ENCODE measurements at regions not wholly inside any gene's neighbourhood (a gene's known extent, or its start where the extent isn't known, plus 50 kb on each side); places are given as distances from the start of the nearest gene placed in this dataset.

DNA sequence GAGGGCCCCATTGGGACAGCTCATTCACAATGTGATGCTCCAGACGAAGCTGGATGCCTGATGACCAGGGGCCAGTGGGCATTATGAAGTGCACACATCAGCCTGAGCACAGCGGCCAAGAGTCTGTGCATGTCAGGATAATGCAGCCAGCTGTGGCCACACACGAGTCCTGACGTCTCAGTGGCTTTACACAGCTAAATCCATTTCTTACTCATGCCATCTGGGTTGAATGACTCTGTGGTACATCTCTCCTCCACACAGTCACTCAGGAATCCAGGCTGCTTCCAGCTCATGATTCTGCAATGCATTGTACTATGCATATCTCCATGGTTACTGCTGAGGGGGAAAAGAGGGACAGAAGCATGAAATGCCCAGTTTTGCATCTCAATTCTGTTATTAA lies 123.6 kb downstream of the PRLHR start:
- peaks cover 0 to 4% of the 10 kb centered on the region in 2 donors for H3K27me3 ChIP-seq (ENCODE audit: control insufficient read depth in 2 of 2, insufficient read depth in 2 of 2, low read length in 2 of 2)

DNA sequence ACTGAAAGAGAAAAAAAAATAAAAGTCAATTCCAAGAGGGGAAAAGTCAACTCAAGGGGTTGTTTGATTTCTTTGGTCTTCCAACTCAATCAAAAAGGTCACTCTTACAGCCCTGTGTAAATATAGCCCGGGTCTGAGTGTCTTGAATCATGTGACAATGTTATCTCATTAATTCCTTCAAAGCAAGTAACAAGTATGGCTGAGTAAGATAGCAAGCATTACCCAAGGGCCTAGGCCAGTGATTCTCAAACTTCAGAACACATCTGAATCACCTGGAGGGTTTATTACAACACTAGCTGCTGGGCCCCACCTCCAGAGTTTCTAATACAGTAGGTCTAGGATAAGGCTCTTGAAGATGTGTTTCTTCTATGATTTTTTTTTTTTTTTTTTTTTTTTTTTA lies 125.0 kb downstream of the PRLHR start:
- Histone ChIP-seq H3K36me3 (ENCODE audit: control insufficient read depth in 2 of 2, insufficient read depth in 2 of 2, low read length in 2 of 2) (no peaks in the 10 kb centered on the region), H3K27me3 (ENCODE audit: control insufficient read depth in 2 of 2, insufficient read depth in 2 of 2, low read length in 2 of 2) (peaks cover 0 to 14% of the 10 kb centered on the region in 2 donors), H3K27ac (ENCODE audit: low read depth in 2 of 2, low read length in 2 of 2) (no peak overlapping the region), H3K4me1 (ENCODE audit: control insufficient read depth in 2 of 2, insufficient read depth in 2 of 2, low read length in 2 of 2) (no peaks in the 10 kb centered on the region), H3K9ac (ENCODE audit: low read depth in 1 of 2, low read length in 2 of 2) (no peak overlapping the region), H3K9me3 (ENCODE audit: control insufficient read depth in 2 of 2, low read length in 2 of 2) (peaks cover 0 to 4% of the 10 kb centered on the region in 2 donors), H3K4me3 (ENCODE audit: low read length in 2 of 2) (no peak overlapping the region)

More for the DNA sequence above, 123.6 kb downstream of the PRLHR start:
- Histone ChIP-seq H3K9me3 (ENCODE audit: control insufficient read depth in 2 of 2, low read length in 2 of 2) (peaks cover 0 to 4% of the 10 kb centered on the region in 2 donors), H3K9ac (ENCODE audit: low read depth in 1 of 2, low read length in 2 of 2) (no peak overlapping the region), H3K4me1 (ENCODE audit: control insufficient read depth in 2 of 2, insufficient read depth in 2 of 2, low read length in 2 of 2) (no peaks in the 10 kb centered on the region), H3K4me3 (ENCODE audit: low read length in 2 of 2) (no peak overlapping the region), H3K36me3 (ENCODE audit: control insufficient read depth in 2 of 2, insufficient read depth in 2 of 2, low read length in 2 of 2) (no peaks in the 10 kb centered on the region), H3K27ac (ENCODE audit: low read depth in 2 of 2, low read length in 2 of 2) (no peak overlapping the region)

DNA sequence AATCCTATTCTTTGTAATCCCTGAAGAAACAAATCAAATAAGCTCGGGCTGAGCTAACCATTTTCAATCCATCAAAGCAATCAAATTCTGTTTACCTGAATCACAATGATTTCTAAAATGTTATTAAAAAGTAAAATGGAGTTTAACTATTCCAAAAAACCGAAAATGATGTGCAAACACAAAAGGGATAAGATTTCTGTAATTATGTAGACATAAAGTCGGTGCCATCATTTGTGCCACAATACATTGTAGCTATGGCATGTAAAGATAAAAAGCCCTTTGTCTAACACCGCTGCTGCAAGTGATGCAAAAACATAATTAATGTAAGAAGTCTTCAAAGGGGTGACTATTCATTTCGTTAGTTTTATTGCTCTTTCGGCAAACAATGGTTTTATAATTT lies 125.1 kb upstream of the FAM204A start:
- Histone ChIP-seq H3K9ac (ENCODE audit: low read depth in 1 of 2, low read length in 2 of 2) (no peak overlapping the region), H3K4me1 (ENCODE audit: control insufficient read depth in 2 of 2, insufficient read depth in 2 of 2, low read length in 2 of 2) (no peaks in the 10 kb centered on the region), H3K36me3 (ENCODE audit: control insufficient read depth in 2 of 2, insufficient read depth in 2 of 2, low read length in 2 of 2) (no peaks in the 10 kb centered on the region), H3K27ac (ENCODE audit: low read depth in 2 of 2, low read length in 2 of 2) (no peak overlapping the region), H3K4me3 (ENCODE audit: low read length in 2 of 2) (no peak overlapping the region), H3K9me3 (ENCODE audit: control insufficient read depth in 2 of 2, low read length in 2 of 2) (peaks cover 0 to 4% of the 10 kb centered on the region in 2 donors), H3K27me3 (ENCODE audit: control insufficient read depth in 2 of 2, insufficient read depth in 2 of 2, low read length in 2 of 2) (peaks cover 2 to 17% of the 10 kb centered on the region in 2 donors)

DNA sequence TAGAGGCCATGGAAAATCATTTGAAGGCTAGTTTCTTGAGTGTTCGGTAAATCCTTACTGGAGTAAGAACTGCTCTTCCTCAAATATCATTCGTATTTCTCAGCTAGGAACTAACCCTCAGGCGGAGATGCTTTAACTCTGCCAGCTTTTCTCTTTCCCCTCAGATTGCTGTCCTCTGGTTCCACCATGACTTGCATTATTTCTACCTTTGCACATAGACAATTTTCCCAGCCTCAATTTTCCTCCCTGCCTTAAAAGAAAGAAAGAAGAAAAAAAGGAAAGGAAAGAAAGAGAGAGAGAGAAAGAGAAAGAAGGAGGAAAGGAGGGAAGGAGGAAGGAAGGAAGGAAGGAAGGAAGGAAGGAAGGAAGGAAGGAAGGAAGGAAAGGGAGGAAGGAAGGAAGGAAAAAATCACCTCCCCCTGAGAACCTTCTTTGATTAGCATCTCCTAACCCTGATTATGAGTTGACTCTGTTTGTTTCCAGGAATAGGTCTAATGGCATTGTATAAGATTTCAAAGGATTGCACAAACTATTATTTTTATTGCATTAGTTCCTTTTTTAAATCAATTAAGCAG lies 123.3 kb upstream of the FAM204A start:
- Histone ChIP-seq H3K27me3 (ENCODE audit: control insufficient read depth in 2 of 2, insufficient read depth in 2 of 2, low read length in 2 of 2) (peaks cover 2 to 17% of the 10 kb centered on the region in 2 donors), H3K9ac (ENCODE audit: low read depth in 1 of 2, low read length in 2 of 2) (no peak overlapping the region), H3K36me3 (ENCODE audit: control insufficient read depth in 2 of 2, insufficient read depth in 2 of 2, low read length in 2 of 2) (no peaks in the 10 kb centered on the region), H3K27ac (ENCODE audit: low read depth in 2 of 2, low read length in 2 of 2) (no peak overlapping the region), H3K4me3 (ENCODE audit: low read length in 2 of 2) (no peak overlapping the region), H3K9me3 (ENCODE audit: control insufficient read depth in 2 of 2, low read length in 2 of 2) (no peaks in the 10 kb centered on the region), H3K4me1 (ENCODE audit: control insufficient read depth in 2 of 2, insufficient read depth in 2 of 2, low read length in 2 of 2) (no peaks in the 10 kb centered on the region)

DNA sequence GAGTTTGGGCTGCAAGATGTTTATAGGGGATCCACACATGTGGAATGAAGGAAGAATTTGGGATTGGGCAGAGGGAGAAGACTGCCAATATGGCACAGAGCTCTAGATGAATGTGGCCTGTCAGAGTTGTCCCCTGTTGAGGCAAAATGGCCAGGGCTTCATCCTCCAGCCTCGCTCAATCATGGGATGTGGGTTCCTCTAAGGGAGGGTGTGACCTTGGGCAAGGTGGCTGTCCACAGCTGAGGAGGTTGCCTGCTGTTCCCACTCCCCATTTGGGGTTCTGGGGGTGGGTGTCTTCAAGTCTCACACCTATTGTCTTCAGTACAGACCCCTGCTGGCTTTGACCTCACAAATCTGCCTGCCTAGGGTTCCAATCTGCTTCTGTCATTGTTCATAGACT lies 121.6 kb upstream of the FAM204A start:
- H3K4me1 ChIP-seq (ENCODE audit: control insufficient read depth in 2 of 2, insufficient read depth in 2 of 2, low read length in 2 of 2), result peaks cover 0 to 9% of the 10 kb centered on the region in 2 donors
- H3K27me3 ChIP-seq (ENCODE audit: control insufficient read depth in 2 of 2, insufficient read depth in 2 of 2, low read length in 2 of 2), result peaks cover 2 to 13% of the 10 kb centered on the region in 2 donors
- no peaks in the 10 kb centered on the region for H3K9me3 ChIP-seq (ENCODE audit: control insufficient read depth in 2 of 2, low read length in 2 of 2)
- H3K4me3 ChIP-seq (ENCODE audit: low read length in 2 of 2), result no peak overlapping the region
- no peaks in the 10 kb centered on the region for H3K36me3 ChIP-seq (ENCODE audit: control insufficient read depth in 2 of 2, insufficient read depth in 2 of 2, low read length in 2 of 2)
- no peak overlapping the region for H3K9ac ChIP-seq (ENCODE audit: low read depth in 1 of 2, low read length in 2 of 2)
- H3K27ac ChIP-seq (ENCODE audit: low read depth in 2 of 2, low read length in 2 of 2), result no peak overlapping the region

DNA sequence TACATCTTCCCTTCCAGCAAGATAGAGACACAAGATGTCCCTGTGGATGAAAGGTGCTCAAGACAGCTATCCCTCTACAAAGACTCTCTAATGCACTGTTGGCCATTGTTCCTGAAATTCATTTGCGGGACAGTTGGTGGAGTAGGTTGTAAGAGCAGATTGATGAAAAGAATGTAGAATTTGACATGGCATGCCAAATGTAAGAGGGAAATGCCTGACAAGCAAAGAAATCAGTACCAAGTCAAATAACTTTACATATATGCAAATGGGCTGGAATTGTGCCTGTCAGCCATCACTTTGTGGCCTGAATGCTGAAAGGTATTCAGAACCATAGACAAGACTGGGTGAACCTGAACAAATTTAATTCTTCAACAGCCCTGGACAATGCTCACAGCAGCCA lies 120.3 kb upstream of the FAM204A start:
- H3K27me3 ChIP-seq (ENCODE audit: control insufficient read depth in 2 of 2, insufficient read depth in 2 of 2, low read length in 2 of 2), result peaks cover 2 to 13% of the 10 kb centered on the region in 2 donors
- H3K4me3 ChIP-seq (ENCODE audit: low read length in 2 of 2), result no peak overlapping the region
- H3K9me3 ChIP-seq (ENCODE audit: control insufficient read depth in 2 of 2, low read length in 2 of 2), result no peaks in the 10 kb centered on the region
- no peaks in the 10 kb centered on the region for H3K36me3 ChIP-seq (ENCODE audit: control insufficient read depth in 2 of 2, insufficient read depth in 2 of 2, low read length in 2 of 2)
- no peak overlapping the region for H3K27ac ChIP-seq (ENCODE audit: low read depth in 2 of 2, low read length in 2 of 2)
- H3K4me1 ChIP-seq (ENCODE audit: control insufficient read depth in 2 of 2, insufficient read depth in 2 of 2, low read length in 2 of 2), result peaks cover 0 to 9% of the 10 kb centered on the region in 2 donors
- H3K9ac ChIP-seq (ENCODE audit: low read depth in 1 of 2, low read length in 2 of 2), result no peak overlapping the region

DNA sequence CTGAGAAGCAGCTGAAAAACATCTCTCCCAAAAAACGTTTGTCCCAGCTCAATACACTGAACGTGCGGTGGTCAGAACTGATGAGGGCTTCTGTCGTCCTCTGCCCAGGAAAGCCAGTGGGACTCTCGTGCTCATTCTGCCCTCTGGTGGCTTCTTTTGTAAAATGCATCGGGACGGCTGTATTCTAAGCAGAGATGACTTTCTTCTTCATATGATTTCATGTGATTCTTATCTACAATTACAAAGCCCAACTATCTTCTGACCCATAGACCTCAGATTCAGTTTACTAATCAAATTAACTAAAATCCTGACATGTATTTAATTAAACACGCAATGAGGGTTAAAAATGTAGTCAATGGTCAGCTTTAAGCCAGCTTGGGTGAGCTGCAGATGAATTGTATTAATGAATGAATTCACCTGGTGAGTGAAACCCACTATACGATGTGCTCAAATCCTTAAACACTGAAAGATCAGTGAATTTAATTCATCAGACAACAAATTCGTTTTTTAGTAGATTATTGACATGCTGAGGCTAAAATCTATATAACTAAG lies 117.6 kb upstream of the FAM204A start:
- Histone ChIP-seq H3K36me3 (ENCODE audit: control insufficient read depth in 2 of 2, insufficient read depth in 2 of 2, low read length in 2 of 2) (no peaks in the 10 kb centered on the region), H3K9me3 (ENCODE audit: control insufficient read depth in 2 of 2, low read length in 2 of 2) (no peaks in the 10 kb centered on the region), H3K27ac (ENCODE audit: low read depth in 2 of 2, low read length in 2 of 2) (peak overlapping the region in 1 of 2 donors; percentile 24), H3K4me3 (ENCODE audit: low read length in 2 of 2) (peak overlapping the region; percentile 43 to 51), H3K9ac (ENCODE audit: low read depth in 1 of 2, low read length in 2 of 2) (no peak overlapping the region), H3K27me3 (ENCODE audit: control insufficient read depth in 2 of 2, insufficient read depth in 2 of 2, low read length in 2 of 2) (peaks cover 2 to 3% of the 10 kb centered on the region in 2 donors), H3K4me1 (ENCODE audit: control insufficient read depth in 2 of 2, insufficient read depth in 2 of 2, low read length in 2 of 2) (peaks cover 0 to 9% of the 10 kb centered on the region in 2 donors)

DNA sequence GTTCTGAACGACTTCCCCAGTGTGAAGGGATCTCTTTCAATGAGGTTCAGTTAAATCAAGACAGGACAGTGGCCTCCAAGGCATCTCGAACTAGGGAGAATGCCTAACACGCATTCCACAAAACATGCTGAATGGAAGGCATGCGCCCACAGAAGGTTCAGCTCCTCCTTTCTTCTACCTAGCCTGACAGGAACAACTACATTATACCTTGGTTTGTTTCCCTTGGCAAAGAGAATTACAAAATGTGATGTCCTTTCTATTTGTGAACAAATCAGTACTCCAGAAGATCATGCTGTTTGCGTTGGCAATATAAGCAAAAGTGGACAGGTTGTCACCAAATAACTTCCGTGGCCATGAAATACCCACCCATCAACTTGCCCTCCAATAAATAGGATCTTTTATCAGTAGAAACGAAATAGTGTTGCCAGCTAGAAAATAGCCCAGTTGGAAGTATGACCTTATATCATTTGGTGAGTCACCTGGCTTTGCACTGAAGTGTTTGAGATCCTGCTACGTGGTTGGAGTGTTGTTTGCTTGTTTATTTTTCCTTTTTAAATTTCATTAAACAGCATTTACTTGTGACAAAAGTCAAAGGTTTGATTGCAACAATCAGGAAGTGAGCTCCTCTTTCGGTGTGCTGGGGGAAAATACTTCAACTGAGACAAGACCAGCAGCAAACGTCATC lies 117.0 kb upstream of the FAM204A start:
- H3K9me3 ChIP-seq (ENCODE audit: control insufficient read depth in 2 of 2, low read length in 2 of 2), result no peaks in the 10 kb centered on the region
- H3K27ac ChIP-seq (ENCODE audit: low read depth in 2 of 2, low read length in 2 of 2), result peak overlapping the region in 1 of 2 donors; percentile 24
- peaks cover 2 to 3% of the 10 kb centered on the region in 2 donors for H3K27me3 ChIP-seq (ENCODE audit: control insufficient read depth in 2 of 2, insufficient read depth in 2 of 2, low read length in 2 of 2)
- no peaks in the 10 kb centered on the region for H3K36me3 ChIP-seq (ENCODE audit: control insufficient read depth in 2 of 2, insufficient read depth in 2 of 2, low read length in 2 of 2)
- H3K9ac ChIP-seq (ENCODE audit: low read depth in 1 of 2, low read length in 2 of 2), result no peak overlapping the region
- peaks cover 0 to 9% of the 10 kb centered on the region in 2 donors for H3K4me1 ChIP-seq (ENCODE audit: control insufficient read depth in 2 of 2, insufficient read depth in 2 of 2, low read length in 2 of 2)
- peak overlapping the region; percentile 43 to 51 for H3K4me3 ChIP-seq (ENCODE audit: low read length in 2 of 2)

DNA sequence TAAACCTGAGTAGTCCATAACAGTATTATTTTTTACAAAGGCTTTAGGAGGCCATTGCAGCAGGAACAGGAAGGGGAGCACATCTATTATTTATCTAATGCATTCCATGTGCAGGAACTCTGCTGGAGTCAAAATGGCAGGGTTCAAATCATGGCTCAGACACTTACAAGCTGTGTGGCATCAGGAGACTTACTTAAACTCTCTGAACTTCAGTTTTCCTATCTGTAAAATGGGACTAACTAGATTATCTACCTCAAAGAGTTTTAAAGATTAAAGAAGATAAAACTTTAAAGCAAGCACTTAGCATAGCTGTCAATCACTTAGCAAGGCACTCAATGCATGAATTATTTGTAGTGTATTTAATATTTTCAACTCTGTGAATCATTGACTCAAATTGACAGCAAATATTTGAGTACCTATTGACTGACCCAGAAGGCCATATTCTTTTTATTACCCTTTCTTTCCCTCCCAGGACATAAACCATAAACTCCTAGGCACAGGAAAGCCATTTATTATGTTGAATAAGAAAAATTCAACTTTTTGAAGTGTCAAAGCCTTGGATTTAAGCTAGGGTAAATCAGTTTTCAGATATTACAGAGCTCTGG lies 115.8 kb upstream of the FAM204A start:
- no peak overlapping the region for H3K9ac ChIP-seq (ENCODE audit: low read depth in 1 of 2, low read length in 2 of 2)
- H3K27me3 ChIP-seq (ENCODE audit: control insufficient read depth in 2 of 2, insufficient read depth in 2 of 2, low read length in 2 of 2), result no peaks in the 10 kb centered on the region
- H3K9me3 ChIP-seq (ENCODE audit: control insufficient read depth in 2 of 2, low read length in 2 of 2), result no peaks in the 10 kb centered on the region
- no peak overlapping the region for H3K4me3 ChIP-seq (ENCODE audit: low read length in 2 of 2)
- H3K4me1 ChIP-seq (ENCODE audit: control insufficient read depth in 2 of 2, insufficient read depth in 2 of 2, low read length in 2 of 2), result peaks cover 0 to 9% of the 10 kb centered on the region in 2 donors
- H3K36me3 ChIP-seq (ENCODE audit: control insufficient read depth in 2 of 2, insufficient read depth in 2 of 2, low read length in 2 of 2), result no peaks in the 10 kb centered on the region
- H3K27ac ChIP-seq (ENCODE audit: low read depth in 2 of 2, low read length in 2 of 2), result peak overlapping the region; percentile 1 to 30

DNA sequence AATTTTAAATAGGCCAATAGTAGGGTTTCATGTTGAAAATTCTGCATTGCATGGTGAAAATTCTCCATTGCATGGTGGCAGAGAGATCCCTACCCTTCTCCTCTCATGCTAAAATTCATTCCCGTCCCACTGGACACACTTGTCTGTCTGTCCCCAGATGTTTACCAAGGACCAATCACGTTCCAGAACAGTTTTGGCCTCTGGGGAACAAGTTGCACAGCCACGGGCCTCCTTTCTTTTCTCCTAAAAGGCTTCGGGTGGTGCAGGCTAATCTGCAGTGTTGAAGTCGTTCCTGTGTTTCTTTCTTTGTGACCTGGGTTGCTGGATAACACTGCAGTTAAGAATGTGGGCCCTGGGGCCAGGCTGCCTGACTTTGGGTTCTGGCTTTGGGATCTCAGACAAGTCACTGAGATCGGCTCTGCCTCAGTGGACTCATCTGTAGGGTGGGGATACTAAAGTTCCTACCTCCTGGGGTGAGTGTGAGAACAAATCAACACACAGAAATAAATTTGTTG lies 113.1 kb upstream of the FAM204A start:
- Histone ChIP-seq H3K9me3 (ENCODE audit: control insufficient read depth in 2 of 2, low read length in 2 of 2) (no peaks in the 10 kb centered on the region), H3K27me3 (ENCODE audit: control insufficient read depth in 2 of 2, insufficient read depth in 2 of 2, low read length in 2 of 2) (peaks cover 2 to 4% of the 10 kb centered on the region in 2 donors), H3K9ac (ENCODE audit: low read depth in 1 of 2, low read length in 2 of 2) (no peak overlapping the region), H3K4me3 (ENCODE audit: low read length in 2 of 2) (no peak overlapping the region), H3K36me3 (ENCODE audit: control insufficient read depth in 2 of 2, insufficient read depth in 2 of 2, low read length in 2 of 2) (no peaks in the 10 kb centered on the region), H3K27ac (ENCODE audit: low read depth in 2 of 2, low read length in 2 of 2) (no peak overlapping the region), H3K4me1 (ENCODE audit: control insufficient read depth in 2 of 2, insufficient read depth in 2 of 2, low read length in 2 of 2) (peaks cover 0 to 9% of the 10 kb centered on the region in 2 donors)
